UCSD-AML1 (cell line): ENCODE measurements at regions not wholly inside any gene's neighbourhood (a gene's known extent, or its start where the extent isn't known, plus 50 kb on each side); places are given as distances from the start of the nearest gene placed in this dataset.
"Not testable (repeated sequence)": the region's sequence is repeated elsewhere in the genome, so short reads cannot be mapped to it uniquely, and the experiment has no call there.

Experiments
- DNase-seq: peaks from one replicate; lab custom pipeline; 2025; ENCODE audit not compliant: unreplicated experiment; lab: John Stamatoyannopoulos, UW

GRCh38 chr1:228889289-228889688, 154.0 kb downstream of the RHOU start:
- no peak for DNase-seq

DNA sequence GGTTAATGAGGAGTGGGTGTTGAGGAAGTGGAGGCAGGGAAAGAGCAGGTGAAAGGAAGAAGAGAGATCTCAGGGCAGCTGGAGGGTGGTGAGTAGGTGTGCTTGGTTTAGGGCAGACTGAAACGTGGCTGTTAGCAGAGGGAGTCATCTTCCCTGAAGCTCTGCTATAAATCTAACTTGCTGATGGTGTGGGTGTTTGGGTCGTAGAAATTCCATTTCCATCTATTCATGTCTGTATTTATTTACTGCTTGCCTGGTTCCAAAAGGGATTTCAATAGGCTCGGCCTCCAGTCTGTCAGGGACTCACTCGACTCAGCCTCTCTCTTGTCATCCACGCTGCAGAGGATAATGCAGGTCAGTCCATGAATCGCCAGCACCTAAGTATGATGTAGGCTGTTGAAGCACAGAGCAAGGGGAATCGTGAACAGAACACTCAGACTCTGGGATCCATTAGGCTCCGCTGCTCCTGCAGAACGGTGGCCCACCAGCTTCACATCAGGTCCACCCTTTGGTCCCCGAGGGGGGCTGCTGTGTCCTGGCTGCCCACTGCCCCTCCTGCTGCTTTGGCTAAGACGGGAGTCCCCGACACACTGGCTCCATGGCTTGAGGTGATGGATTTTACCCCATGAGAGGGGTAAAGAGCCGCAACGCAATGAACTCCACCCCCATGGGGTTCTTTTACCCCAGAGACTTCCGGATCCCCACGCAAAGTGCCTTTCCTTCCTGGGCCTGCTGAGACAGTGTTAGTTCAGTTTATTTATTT, 156.2 kb downstream of the RHOU start:
- no peak for DNase-seq

GRCh38 chr1:228892200-228892599, 156.9 kb downstream of the RHOU start:
- not testable (repeated sequence) for DNase-seq

- DNase-seq = no peak
Measured at GRCh38 chr1:228894442-228894989, 159.2 kb downstream of the RHOU start.

DNA sequence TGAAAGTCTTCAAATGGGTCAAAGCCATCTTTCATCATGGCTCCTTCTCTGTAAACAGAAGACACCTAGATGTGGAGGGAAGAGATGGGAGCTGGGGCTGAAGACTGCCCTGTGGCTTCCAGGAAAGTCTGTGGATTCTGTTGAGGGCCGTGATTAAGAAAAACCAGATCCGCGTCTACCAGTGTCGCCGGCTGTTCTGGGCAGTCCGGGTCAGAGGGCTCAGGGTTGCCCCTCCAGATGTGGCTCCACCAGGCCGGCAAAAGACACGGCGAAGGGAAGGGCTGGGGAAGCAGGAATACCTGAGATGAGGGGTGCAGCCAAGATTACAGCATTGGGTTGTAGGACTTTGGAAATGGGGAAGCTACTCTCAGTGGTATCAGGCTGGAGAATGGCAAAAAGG, 162.6 kb downstream of the RHOU start:
- DNase-seq = no peak

GRCh38 chr1:228898582-228898992, 163.3 kb downstream of the RHOU start:
- DNase-seq = peak; percentile 36

DNA sequence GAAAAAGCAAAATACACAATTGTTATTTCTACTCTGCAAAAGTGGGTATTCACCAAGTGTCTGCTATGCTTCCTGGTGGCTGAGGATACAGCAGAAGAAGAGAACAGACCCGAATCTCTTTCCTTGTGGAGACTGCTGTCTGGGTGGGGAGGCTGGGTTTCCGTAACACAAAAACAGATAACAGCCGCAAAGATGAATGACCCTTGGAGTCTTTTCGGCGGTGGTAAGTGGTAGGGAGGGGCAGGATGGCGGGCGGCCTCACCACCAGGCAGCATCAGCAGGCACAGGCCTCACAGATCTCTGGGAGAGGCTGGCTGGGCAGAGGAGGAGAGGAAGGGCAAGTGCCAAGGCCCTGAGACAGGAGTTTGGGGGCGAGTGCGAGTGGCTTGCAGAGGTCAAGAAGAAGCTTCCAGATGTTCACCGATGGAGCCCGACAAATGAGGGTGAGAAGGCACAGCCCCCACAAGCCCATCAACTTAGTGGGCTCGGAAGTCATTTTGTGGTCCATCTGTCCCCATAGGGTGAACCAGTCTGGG, 164.2 kb downstream of the RHOU start:
- DNase-seq = no peak

DNA sequence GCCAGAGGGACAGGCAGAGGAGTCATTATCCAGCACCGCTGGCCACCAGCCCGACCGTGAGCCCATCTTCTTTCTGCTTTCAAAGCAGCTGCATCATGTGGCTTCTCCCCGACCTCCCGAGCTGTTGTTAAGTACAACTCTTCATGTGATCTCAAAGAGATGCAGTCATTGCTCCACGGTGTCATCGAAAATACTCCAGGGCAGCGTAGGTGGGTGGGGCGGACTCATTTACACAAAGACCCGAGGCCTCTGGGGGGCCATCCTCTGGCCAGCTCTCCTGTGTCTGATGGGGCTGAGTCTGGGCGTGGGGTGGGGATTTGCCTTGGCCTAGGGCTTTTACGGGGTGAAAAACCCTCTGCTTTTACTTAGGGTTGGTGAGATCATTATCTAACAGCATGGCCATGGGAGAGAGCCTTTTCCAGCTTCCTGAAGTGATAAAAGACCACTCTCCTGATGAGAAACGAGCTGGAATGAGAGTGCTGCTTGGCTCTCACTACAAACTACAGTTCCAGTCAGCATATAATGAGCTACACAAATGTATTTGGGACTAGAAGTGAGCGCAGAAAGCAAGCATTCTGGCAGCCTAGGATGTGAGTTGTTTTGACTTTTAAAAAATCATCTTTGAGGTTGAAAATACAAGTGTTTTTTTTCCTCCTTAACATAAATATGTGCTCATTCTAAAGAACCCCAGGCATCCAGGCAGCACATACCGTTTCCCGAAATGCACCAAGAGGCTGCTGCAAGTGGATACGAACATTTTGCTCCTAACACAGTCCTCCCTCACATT, 165.0 kb downstream of the RHOU start:
- DNase-seq = no peak

DNA sequence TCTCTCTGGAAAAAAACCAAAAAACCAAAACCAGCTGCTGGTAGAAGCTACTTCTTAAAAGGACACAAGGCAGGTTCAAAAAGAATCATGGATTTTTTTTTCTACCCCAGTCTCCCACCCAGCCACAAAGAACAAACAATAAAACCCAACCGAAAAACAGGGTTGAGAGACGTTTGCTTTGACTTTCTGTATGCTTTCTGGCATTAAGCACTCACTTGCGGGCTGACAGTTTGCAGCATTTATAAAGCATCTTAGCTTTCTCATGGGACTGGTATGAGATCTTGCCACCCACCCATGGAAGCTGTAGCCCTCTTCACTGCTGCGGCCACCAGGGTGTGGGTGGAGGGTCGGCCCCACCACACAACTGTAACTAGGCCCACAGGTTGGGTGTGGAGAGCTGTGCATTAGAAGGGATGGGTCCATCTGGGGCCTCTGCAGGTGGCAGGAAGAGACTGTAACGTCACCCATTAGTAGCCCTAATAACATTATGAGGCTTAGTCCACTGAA, 165.7 kb downstream of the RHOU start:
- no peak for DNase-seq

DNA sequence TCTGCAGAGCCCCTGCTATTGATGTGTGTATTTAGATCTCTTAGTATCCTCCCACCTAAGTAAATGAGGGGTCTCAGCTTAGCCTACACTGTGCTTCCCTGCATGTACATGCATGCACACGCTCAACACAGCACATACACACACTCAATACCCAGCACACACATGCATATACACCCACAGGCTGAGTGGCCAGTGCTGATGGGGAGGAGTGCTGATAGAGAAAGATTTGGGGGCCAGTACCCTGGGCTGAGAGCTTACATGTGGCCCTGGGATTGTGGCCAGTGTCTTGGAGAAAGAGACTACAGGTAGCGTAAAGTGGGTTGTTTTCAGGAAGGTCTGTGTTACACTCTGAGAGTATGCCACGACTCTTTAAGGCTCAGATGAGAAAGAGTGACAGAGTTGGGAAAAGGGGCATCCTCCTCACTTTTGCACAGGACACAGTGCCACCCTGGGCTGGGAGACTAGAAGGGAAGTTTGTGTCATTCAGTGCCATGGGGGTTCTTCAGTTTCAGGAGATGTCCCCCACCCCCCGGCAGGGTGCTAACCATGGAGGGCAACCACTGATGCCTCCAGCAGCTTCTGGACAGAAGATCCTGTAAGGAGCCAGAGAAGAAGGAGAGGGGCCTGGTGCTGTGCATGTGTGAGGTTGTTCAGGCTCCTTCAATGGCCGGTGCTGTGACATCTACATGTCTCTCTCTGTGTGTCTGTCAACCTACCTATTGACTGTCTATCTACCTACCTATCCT, 166.8 kb downstream of the RHOU start:
- DNase-seq = no peak

DNA sequence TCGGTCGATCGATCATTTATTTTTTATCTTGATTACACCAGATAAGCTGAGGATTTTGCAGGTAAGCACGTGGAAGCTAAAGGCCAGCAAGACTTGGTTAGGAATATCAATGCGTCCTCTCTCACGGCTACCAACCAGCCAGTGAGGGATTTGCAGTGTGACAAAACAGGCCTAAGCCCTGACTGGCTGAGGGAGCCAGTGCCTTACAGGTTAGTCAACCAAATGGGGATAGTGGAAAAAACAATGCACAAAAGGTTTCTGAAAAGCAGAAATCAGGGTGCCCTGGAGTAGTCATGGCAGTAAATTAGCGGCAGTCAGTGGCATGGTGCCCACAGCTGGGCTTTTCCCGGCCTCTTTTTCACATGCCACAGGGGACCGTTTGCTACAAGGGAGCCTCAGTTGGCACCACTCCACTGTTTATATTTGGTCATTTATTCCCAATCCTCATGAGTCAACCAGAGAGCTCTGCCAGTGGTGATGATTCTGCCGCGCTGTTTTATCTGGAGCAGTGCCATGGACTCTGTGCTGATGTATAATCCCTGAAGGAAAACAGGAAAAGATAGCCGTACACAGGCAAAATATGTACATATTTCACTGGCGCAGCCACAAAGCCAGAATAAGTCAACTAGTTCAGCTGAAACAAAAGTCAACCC, 167.6 kb downstream of the RHOU start:
- DNase-seq = no peak

GRCh38 chr1:228903434-228904071, 168.3 kb downstream of the RHOU start:
- no peak for DNase-seq

DNA sequence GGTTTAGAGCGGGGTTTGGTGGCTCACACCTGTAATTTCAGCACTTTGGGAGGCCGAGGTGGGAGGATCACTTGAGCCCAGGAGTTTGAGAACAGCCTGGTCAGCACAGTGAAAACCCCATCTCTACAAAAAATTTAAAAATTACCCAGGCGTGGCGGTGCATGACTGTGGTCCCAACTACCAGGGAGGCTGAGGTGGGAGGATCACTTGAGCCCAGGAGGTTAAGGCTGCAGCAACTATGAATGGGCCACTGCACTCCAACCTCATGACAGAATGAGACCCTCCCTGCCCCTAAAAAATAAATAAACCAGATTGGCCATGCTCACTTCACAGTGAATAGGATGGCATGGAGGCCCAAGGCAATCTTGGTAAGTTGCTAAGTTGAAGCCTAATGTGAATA, 168.9 kb downstream of the RHOU start:
- no peak for DNase-seq

DNA sequence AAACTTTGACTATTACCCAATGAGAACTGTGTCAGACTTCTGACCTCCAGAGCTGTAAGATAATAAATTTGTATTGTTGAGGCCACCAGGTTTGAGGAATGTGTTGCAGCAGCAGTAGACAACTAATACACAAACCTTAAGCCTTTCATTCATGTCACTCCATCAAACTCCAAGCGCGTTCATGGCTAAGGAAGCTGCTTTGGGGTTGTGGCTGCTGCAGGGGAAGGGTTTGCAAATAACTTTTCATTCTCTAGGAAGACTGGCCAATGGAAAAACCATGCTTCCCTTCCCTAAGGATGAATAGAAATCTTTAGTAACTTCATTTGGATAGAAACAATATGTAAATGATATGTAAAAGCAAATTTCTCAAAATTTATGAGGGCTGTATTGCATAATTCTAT, 170.4 kb downstream of the RHOU start:
- no peak for DNase-seq

DNA sequence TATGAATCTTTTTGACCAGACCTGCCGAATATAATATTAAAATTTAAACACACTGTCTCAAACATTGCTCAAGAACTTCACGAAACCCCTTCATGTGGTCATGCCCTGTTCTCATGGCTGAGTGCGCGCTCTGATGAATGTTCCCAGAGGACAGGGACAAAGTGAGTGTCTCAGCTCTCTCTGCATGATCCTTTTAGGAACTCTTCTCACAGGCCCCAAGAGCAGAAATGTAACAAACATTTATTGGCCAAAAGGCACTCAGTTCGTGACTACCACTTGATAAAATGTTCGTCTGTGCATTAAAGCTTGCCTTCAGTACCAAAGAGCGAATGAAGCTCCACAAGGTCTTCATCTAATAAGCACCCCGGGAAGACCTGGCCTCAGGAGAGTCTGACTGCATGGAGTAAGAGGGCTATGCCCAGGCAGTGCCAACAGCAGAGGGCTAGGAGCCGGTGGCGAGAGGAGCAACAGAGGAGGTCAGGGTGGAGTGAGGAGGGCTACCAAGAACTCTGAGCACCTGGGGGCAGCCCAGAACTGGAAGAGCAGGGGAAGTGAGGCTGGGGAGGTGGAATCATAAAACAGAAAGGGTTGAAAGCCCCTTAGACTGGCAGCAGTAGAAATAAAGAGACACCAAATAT, 171.1 kb downstream of the RHOU start:
- DNase-seq = no peak

DNA sequence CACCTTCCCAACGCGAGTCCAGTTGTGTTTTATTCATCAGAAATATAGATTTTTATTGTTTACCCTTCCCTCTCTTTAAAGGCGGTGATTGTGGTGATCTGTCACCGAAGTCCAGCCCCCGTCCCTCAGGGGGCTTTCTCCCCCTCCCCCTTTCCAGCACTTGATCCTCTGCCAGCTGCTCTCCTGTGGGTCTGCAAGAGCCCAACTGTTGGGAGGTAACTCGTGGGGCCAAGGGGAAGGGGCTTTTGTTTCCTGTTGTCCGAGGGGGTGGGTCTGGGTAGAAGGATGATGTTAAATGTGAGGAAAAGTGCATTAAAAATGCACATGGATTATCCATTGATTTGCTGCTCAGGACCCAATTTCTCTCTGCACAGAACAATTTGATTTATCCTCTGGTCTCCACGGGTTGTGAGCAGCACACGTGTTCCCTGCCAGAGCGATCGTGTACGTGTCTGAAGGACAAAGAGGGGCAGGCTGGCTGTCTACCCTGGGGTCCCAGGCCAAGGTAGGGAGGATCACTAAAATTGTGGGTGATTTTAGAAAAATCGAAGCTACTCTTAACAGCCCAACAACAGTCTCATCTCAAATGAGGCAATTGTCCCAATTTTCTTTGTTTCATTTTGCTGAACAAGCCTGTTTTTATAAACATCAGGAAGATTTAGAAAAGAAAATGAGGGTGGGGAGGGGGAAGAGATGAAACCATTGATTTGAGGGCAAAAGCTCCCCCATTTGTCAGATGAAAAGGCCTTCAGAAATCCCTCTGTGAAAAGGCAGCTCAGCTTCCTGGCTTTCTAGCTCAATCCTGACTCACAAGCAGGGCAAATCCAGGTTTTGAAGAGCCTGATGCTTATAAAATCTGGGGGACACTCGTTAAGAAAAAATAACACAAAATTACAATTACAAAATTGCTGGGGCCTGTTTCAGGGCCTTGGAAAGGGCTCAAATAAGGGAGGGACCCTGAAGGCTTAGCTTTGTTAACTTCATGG, 176.2 kb downstream of the RHOU start:
- DNase-seq = no peak

DNA sequence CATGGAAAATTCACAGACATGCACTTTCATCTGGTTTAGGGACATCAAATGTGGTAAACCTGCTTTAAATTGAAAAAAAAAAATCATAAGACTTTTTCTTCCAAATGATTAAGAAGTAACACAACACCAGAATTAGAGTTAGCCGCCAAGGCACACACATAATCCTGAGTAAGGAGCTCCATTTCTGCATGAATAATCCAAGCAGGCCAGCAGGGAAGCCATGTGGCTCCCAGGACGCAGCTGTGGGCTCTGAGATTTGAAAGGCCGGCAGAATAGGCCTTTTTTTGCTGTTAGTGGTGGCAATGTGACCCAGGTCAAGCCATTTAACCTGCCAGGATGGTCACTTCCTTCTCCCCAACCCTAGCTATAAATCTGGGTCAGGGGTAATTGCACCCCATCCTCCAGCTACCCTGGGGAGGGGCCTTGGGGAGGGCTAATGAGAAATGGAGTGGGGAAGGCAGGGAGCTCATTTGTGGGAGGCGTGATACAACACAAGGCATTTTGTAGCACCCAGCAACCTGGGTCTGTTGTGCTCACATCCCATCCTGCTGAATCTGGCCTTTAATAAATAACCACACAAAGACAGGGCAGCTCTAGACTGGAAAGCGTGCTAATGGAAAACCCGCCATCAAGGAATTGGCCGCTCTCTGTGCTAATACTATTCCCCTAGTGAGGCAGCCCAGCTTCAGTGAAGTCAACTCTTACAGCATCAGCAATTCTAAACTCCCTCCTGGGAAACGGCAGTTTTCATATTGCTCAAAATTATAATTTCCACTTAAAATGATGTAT, 178.5 kb downstream of the RHOU start:
- DNase-seq = no peak

- DNase-seq = no peak
Measured at GRCh38 chr1:228914700-228915099, 179.4 kb downstream of the RHOU start.
